ENCODE measurements at regions not wholly inside any gene's neighbourhood (a gene's known extent, or its start where the extent isn't known, plus 50 kb on each side); places are given as distances from the start of the nearest gene placed in this dataset.

GRCh38 chr2:58535990-58536389 is 294.9 kb upstream of the FANCL start:
- TF ChIP-seq CTCF (IDR thresholded peaks at IDR 0.05; ENCODE audit: borderline replicate concordance, extremely low read depth, low read length, poor library complexity, severe bottlenecking) (no peak), EZH2 (IDR thresholded peaks at IDR 0.05; ENCODE audit: borderline replicate concordance, low read depth, low read length, severe bottlenecking) (no peak)
